ENCODE measurements at regions not wholly inside any gene's neighbourhood (a gene's known extent, or its start where the extent isn't known, plus 50 kb on each side); places are given as distances from the start of the nearest gene placed in this dataset.

GRCh38 chr11:98047647-98048046 lies 973.1 kb upstream of the CNTN5 start:
- Histone ChIP-seq H3K9me2 (ENCODE audit: insufficient read depth) (no peaks in the 10 kb centered on the region), H3K4me2 (no peak overlapping the region), H3K27me3 (ENCODE audit: insufficient read depth, low read depth) (no peaks in the 10 kb centered on the region), H2AFZ (no peak overlapping the region), H3K79me2 (ENCODE audit: low read depth) (no peaks in the 10 kb centered on the region), H3F3A (ENCODE audit: insufficient read depth, low read depth) (no peaks in the 10 kb centered on the region), H3K27ac (no peak overlapping the region), H3K4me1 (replicated peaks; ENCODE audit: insufficient read depth) (no peaks in the 10 kb centered on the region), H3K36me3 (ENCODE audit: low read depth) (no peaks in the 10 kb centered on the region), H3K9me3 (ENCODE audit: insufficient read depth, low read depth) (no peaks in the 10 kb centered on the region), H3K4me3 (no peak overlapping the region), H4K20me1 (ENCODE audit: insufficient read depth) (no peaks in the 10 kb centered on the region)
- TF ChIP-seq EZH2 (IDR thresholded peaks at IDR 0.05; ENCODE audit: low read depth): no peak
- BruUV-seq (replicated peaks): no TSS peak
- intact Hi-C loops (cut with micrococcal nuclease; ENCODE audit: unreplicated experiment): no loop called here
- ChIA-PET CTCF (no interaction called here), POLR2A (ENCODE audit: unreplicated experiment) (no interaction called here)
- DNase-seq: peak in 1 of 2 experiments; percentile 1

- Histone ChIP-seq H3K36me3 (ENCODE audit: low read depth) (no peaks in the 10 kb centered on the region), H3K9me3 (ENCODE audit: insufficient read depth, low read depth) (no peaks in the 10 kb centered on the region), H3K4me3 (no peak overlapping the region), H3K4me2 (no peak overlapping the region), H3F3A (ENCODE audit: insufficient read depth, low read depth) (no peaks in the 10 kb centered on the region), H3K9me2 (ENCODE audit: insufficient read depth) (no peaks in the 10 kb centered on the region), H3K27me3 (ENCODE audit: insufficient read depth, low read depth) (no peaks in the 10 kb centered on the region), H3K79me2 (ENCODE audit: low read depth) (no peaks in the 10 kb centered on the region), H2AFZ (no peak overlapping the region), H4K20me1 (ENCODE audit: insufficient read depth) (no peaks in the 10 kb centered on the region), H3K4me1 (replicated peaks; ENCODE audit: insufficient read depth) (no peaks in the 10 kb centered on the region), H3K27ac (no peak overlapping the region)
- intact Hi-C loops (cut with micrococcal nuclease; ENCODE audit: unreplicated experiment): no loop called here
- no TSS peak for BruUV-seq (replicated peaks)
- DNase-seq: no peak
- CTCF ChIA-PET: no interaction called here
- TF ChIP-seq CTCF (conservative IDR thresholded peaks at IDR 0.05): no peak
- TF ChIP-seq EZH2 (IDR thresholded peaks at IDR 0.05; ENCODE audit: low read depth): no peak
- POLR2A ChIA-PET (ENCODE audit: unreplicated experiment): no interaction called here
Measured at GRCh38 chr11:98053851-98054250, 966.9 kb upstream of the CNTN5 start.

- Histone ChIP-seq H3F3A (ENCODE audit: insufficient read depth, low read depth) (no peaks in the 10 kb centered on the region), H3K9me2 (ENCODE audit: insufficient read depth) (no peaks in the 10 kb centered on the region), H3K9me3 (ENCODE audit: insufficient read depth, low read depth) (no peaks in the 10 kb centered on the region), H3K36me3 (ENCODE audit: low read depth) (no peaks in the 10 kb centered on the region), H3K79me2 (ENCODE audit: low read depth) (no peaks in the 10 kb centered on the region), H3K27me3 (ENCODE audit: insufficient read depth, low read depth) (no peaks in the 10 kb centered on the region), H3K27ac (no peak overlapping the region), H4K20me1 (ENCODE audit: insufficient read depth) (no peaks in the 10 kb centered on the region), H3K4me2 (no peak overlapping the region), H3K4me3 (no peak overlapping the region), H2AFZ (no peak overlapping the region), H3K4me1 (replicated peaks; ENCODE audit: insufficient read depth) (no peaks in the 10 kb centered on the region)
- no peak for TF ChIP-seq CTCF (conservative IDR thresholded peaks at IDR 0.05)
- TF ChIP-seq EZH2 (IDR thresholded peaks at IDR 0.05; ENCODE audit: low read depth): no peak
- CTCF ChIA-PET: no interaction called here
- no TSS peak for BruUV-seq (replicated peaks)
- no peak for DNase-seq
- intact Hi-C loops (cut with micrococcal nuclease; ENCODE audit: unreplicated experiment): no loop called here
- POLR2A ChIA-PET (ENCODE audit: unreplicated experiment): no interaction called here
Measured at GRCh38 chr11:98056945-98057344, 963.8 kb upstream of the CNTN5 start.

GRCh38 chr11:98059488-98059887 lies 961.3 kb upstream of the CNTN5 start:
- intact Hi-C loops (cut with micrococcal nuclease; ENCODE audit: unreplicated experiment): no loop called here
- Histone ChIP-seq H3K79me2 (ENCODE audit: low read depth) (no peaks in the 10 kb centered on the region), H2AFZ (no peak overlapping the region), H3K4me1 (replicated peaks; ENCODE audit: insufficient read depth) (no peaks in the 10 kb centered on the region), H3K9me3 (ENCODE audit: insufficient read depth, low read depth) (no peaks in the 10 kb centered on the region), H4K20me1 (ENCODE audit: insufficient read depth) (no peaks in the 10 kb centered on the region), H3K27ac (no peak overlapping the region), H3K4me3 (no peak overlapping the region), H3K4me2 (no peak overlapping the region), H3K9me2 (ENCODE audit: insufficient read depth) (no peaks in the 10 kb centered on the region), H3F3A (ENCODE audit: insufficient read depth, low read depth) (no peaks in the 10 kb centered on the region), H3K27me3 (ENCODE audit: insufficient read depth, low read depth) (no peaks in the 10 kb centered on the region), H3K36me3 (ENCODE audit: low read depth) (no peaks in the 10 kb centered on the region)
- CTCF ChIA-PET: no interaction called here
- POLR2A ChIA-PET (ENCODE audit: unreplicated experiment): no interaction called here
- TF ChIP-seq EZH2 (IDR thresholded peaks at IDR 0.05; ENCODE audit: low read depth) (no peak), CTCF (conservative IDR thresholded peaks at IDR 0.05) (no peak)
- no peak for DNase-seq
- BruUV-seq (replicated peaks): no TSS peak

Measured in PC-9 (cell line).